ENCODE measurements at regions not wholly inside any gene's neighbourhood (a gene's known extent, or its start where the extent isn't known, plus 50 kb on each side); places are given as distances from the start of the nearest gene placed in this dataset.

- DNase-seq (ENCODE audit: low spot score): no peak
- WGBS (ENCODE audit: low lambda C conversion rate): 0% methylated on average over 4 of the region's 5 CpGs
- TF ChIP-seq TCF12 (IDR thresholded peaks at IDR 0.05): no peak
- TF ChIP-seq TCF12 (CRISPR knock-in tag; IDR thresholded peaks at IDR 0.05): no peak
- TF ChIP-seq ZNF256 (CRISPR knock-in tag; conservative IDR thresholded peaks at IDR 0.05): no peak
- no peak for TF ChIP-seq MAFF (IDR thresholded peaks at IDR 0.05; ENCODE audit: low read depth, low read length)
- TF ChIP-seq, protein P1, sequence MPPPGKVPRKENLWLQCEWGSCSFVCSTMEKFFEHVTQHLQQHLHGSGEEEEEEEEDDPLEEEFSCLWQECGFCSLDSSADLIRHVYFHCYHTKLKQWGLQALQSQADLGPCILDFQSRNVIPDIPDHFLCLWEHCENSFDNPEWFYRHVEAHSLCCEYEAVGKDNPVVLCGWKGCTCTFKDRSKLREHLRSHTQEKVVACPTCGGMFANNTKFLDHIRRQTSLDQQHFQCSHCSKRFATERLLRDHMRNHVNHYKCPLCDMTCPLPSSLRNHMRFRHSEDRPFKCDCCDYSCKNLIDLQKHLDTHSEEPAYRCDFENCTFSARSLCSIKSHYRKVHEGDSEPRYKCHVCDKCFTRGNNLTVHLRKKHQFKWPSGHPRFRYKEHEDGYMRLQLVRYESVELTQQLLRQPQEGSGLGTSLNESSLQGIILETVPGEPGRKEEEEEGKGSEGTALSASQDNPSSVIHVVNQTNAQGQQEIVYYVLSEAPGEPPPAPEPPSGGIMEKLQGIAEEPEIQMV (CRISPR knock-in tag; IDR thresholded peaks at IDR 0.05; ENCODE audit: low read depth): no peak
- CTCF ChIA-PET (ENCODE audit: low intra/inter-chr PET ratio, low total read pairs): no interaction called here
- BruUV-seq (replicated peaks): no TSS peak
- H3K4me2 ChIP-seq (ENCODE audit: low read depth, low read length): no peak overlapping the region
- H3K27me3 ChIP-seq (ENCODE audit: control insufficient read depth in 1 of 2, insufficient read depth in 2 of 2, low read length in 2 of 2): no peaks in the 10 kb centered on the region
- ATAC-seq: no peak
- POLR2A ChIA-PET: no interaction called here
- no peak overlapping the region for H3K4me3 ChIP-seq (replicated peaks in 1 of 3; ENCODE audit: insufficient read depth in 1 of 3, low read depth in 2 of 3, low read length in 3 of 3)
- intact Hi-C loops (cut with micrococcal nuclease; ENCODE audit: unreplicated experiment): no loop called here
- H3K79me2 ChIP-seq (ENCODE audit: insufficient read depth, low read length): no peaks in the 10 kb centered on the region
- FAIRE-seq: no peak
- H3K36me3 ChIP-seq (replicated peaks in 1 of 2; ENCODE audit: control insufficient read depth in 1 of 2, insufficient read depth in 2 of 2, low read length in 2 of 2): no peaks in the 10 kb centered on the region
- no peak overlapping the region for H3K9ac ChIP-seq (ENCODE audit: insufficient read depth, low read depth, low read length)
- no peaks in the 10 kb centered on the region for H3K4me1 ChIP-seq (ENCODE audit: insufficient read depth, low read length)
- in situ Hi-C loops (cut with HindIII; ENCODE audit: extremely low pct_ligation_motif_present, low pct_unique_long_range_greater_than_20kb): no loop called here
- no peaks in the 10 kb centered on the region for H3K9me3 ChIP-seq (ENCODE audit: low read length)
- no peaks in the 10 kb centered on the region for H4K20me1 ChIP-seq (ENCODE audit: insufficient read depth, low read length)
- H3K27ac ChIP-seq (ENCODE audit: extremely low read length, insufficient read depth, low read length): no peak overlapping the region
- no peak overlapping the region for H2AFZ ChIP-seq (ENCODE audit: low read length)
Measured at GRCh38 chr3:102135316-102135715, 286.0 kb downstream of the NFKBIZ start.

DNA sequence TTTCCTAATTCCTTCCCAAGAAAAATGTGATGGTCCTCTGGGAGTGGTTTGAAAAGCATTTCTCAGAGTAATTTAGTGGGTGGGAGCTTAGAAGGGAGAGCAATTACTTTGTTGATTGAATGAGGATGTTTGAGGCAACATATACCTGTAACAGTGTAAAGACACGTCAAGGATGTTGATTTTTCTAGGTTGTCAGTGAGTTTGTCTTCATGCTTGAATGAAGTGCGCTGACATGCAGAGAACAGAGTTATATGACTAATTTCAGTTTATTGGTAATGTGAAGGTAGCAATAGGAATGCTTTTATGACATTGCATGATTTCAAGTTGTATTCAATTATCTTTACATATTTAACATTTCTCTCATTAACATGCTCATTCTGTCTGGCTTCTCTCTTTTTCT is 286.9 kb downstream of the NFKBIZ start:
- in situ Hi-C loops (cut with HindIII; ENCODE audit: extremely low pct_ligation_motif_present, low pct_unique_long_range_greater_than_20kb) (no loop called here), intact Hi-C loops (cut with micrococcal nuclease; ENCODE audit: unreplicated experiment) (no loop called here)
- Histone ChIP-seq H3K4me2 (ENCODE audit: low read depth, low read length) (no peak overlapping the region), H2AFZ (ENCODE audit: low read length) (no peak overlapping the region), H4K20me1 (ENCODE audit: insufficient read depth, low read length) (no peaks in the 10 kb centered on the region), H3K79me2 (ENCODE audit: insufficient read depth, low read length) (no peaks in the 10 kb centered on the region), H3K9ac (ENCODE audit: insufficient read depth, low read depth, low read length) (no peak overlapping the region), H3K9me3 (ENCODE audit: low read length) (no peaks in the 10 kb centered on the region), H3K36me3 (replicated peaks in 1 of 2; ENCODE audit: control insufficient read depth in 1 of 2, insufficient read depth in 2 of 2, low read length in 2 of 2) (no peaks in the 10 kb centered on the region), H3K4me3 (replicated peaks in 1 of 3; ENCODE audit: insufficient read depth in 1 of 3, low read depth in 2 of 3, low read length in 3 of 3) (no peak overlapping the region), H3K27ac (ENCODE audit: extremely low read length, insufficient read depth, low read length) (no peak overlapping the region), H3K27me3 (ENCODE audit: control insufficient read depth in 1 of 2, insufficient read depth in 2 of 2, low read length in 2 of 2) (no peaks in the 10 kb centered on the region), H3K4me1 (ENCODE audit: insufficient read depth, low read length) (no peaks in the 10 kb centered on the region)
- BruUV-seq (replicated peaks): no TSS peak
- no peak for DNase-seq (ENCODE audit: low spot score)
- POLR2A ChIA-PET: no interaction called here
- FAIRE-seq: no peak
- no peak for ATAC-seq
- TF ChIP-seq ZFP36 (IDR thresholded peaks at IDR 0.05; ENCODE audit: borderline replicate concordance, low read depth, low read length, partially characterized antibody): no peak
- TF ChIP-seq HOXA3 (CRISPR knock-in tag; IDR thresholded peaks at IDR 0.05): no peak
- TF ChIP-seq HOXA5 (CRISPR knock-in tag; IDR thresholded peaks at IDR 0.05): no peak
- CTCF ChIA-PET (ENCODE audit: low intra/inter-chr PET ratio, low total read pairs): no interaction called here
- WGBS (ENCODE audit: low lambda C conversion rate): 5% methylated on average over 2 of the region's 2 CpGs
